ENCODE measurements at regions not wholly inside any gene's neighbourhood (a gene's known extent, or its start where the extent isn't known, plus 50 kb on each side); places are given as distances from the start of the nearest gene placed in this dataset.

GRCh38 chr13:34515201-34515600 is 426.9 kb upstream of the NBEA start:
- DNase-seq (ENCODE audit: low read depth in 2 of 3, low spot score in 2 of 3): no peak

DNA sequence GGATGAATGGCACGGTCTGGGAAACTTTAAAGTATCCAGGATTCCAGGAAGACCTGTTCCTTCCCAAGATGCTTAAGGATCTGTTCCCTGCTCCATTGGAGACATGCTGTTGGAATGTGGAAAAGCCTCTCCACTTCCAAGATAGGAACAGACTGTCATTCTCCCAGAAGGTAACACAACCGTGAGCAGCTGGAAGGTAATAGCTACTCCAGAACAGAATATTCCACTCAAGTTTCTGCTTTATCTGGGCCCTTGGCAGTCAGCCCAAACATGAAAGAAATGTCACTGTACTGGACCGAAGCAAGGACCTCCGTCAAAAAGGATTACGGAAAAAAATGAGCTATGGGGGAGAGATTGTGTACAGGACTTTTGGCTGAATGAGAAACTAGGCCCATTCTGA is 420.9 kb upstream of the NBEA start:
- no peak for DNase-seq (ENCODE audit: low read depth in 2 of 3, low spot score in 2 of 3)

DNA sequence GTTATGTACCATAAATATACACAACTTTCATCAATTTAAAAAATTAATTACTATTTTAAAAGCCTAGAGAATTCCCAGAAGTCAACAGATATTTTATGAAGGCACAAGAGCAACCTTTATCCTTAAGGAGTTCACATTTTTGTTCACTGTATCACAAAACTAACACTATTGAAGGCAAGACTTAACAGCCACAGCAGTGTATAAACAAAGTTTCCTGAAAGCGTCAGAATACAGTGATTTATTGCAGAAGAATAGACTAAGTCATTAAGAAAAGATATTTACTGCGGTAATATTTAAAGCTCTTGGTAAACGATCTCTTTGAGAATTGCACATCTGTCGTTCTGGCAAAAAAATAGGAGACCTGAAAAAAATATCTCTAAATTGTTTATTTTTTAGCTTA is 419.3 kb upstream of the NBEA start:
- no peak for DNase-seq (ENCODE audit: low read depth in 2 of 3, low spot score in 2 of 3)

- DNase-seq (ENCODE audit: low read depth in 2 of 3, low spot score in 2 of 3): no peak
Measured at GRCh38 chr13:34523406-34523805, 418.7 kb upstream of the NBEA start.

- DNase-seq (ENCODE audit: low read depth in 2 of 3, low spot score in 2 of 3): no peak
Measured at GRCh38 chr13:34533941-34534340, 408.1 kb upstream of the NBEA start.

- DNase-seq (ENCODE audit: low read depth in 2 of 3, low spot score in 2 of 3): no peak
Measured at GRCh38 chr13:34542321-34542720, 399.7 kb upstream of the NBEA start.

DNA sequence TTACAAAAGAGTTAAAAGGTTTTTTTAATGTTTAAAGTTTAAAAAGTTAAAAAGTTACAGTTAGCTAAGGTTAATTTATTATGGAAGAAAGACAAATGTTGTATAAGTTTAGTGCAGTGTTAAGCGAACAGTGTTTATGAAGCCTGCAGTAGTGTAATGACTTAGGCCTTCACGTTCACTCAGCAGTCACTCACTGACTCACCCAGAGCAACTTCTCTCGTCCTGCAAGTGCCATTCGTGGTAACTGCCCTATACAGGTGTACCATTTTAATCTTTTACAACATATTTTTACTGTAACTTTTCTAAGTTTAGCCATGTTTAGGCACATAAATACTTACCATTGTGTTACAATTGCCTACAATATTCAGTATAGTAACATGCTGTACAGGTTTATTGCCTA is 398.2 kb upstream of the NBEA start:
- no peak for DNase-seq (ENCODE audit: low read depth in 2 of 3, low spot score in 2 of 3)

DNA sequence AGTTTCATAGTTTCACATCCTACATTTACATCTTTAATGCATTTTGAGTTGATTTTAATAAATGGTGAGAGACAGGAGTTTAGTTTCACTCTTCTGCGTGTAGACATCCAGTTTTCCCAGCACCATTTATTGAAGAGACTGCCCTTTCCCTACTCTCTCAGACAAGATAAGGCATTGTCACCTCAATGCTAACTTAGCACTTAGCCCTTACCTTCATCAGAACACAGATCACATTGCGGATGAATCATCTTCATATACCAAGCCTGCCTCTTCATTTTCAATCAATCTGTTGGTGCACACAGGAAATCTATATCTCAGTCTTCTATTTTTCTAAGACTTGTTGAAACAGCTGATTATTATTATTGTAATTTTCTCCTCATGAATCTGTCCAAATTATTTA is 396.6 kb upstream of the NBEA start:
- DNase-seq (ENCODE audit: low read depth in 2 of 3, low spot score in 2 of 3): no peak

DNA sequence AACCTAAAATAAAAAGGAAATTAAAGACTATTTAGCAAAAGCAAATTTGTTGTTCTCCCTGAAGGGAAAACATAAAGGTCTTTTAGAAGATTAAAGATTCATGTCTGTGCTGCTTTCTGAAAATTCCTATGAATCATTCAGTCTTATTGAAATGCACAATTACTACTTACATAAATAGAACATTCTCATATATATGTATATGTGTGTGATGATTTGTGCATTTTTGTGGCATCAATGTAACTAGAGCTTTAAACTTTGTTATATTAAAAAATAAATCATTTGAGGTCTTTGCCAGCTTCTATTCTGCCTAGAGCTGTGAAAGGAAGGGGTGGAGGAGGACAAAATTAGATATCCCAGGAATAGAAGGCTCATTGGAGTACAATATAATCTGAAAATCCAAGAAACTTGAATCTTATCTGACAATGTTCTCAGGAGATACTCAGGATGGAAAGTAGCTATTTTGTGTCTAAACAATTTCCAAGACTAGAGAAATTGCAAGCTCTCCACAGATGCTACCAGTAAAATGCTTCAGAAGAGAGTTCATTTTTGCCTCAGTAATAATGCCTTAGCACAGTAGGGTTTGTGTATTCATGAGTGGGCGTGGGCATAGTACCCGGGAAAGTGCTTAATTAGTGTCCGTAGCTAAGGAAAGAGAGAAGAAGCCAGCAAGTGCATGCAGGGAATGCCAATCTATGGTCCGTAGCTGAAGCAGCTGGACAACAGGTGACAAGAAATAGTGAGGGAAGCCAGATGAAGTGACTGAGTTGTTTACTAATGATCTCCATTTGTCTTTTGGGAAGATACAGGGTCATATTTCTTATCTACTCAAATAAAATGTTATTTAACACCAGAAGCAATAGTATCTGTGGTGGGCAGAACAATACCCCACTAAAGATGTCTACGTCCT is 395.5 kb upstream of the NBEA start:
- no peak for DNase-seq (ENCODE audit: low read depth in 2 of 3, low spot score in 2 of 3)

- no peak for DNase-seq (ENCODE audit: low read depth in 2 of 3, low spot score in 2 of 3)
Measured at GRCh38 chr13:34547929-34548328, 394.1 kb upstream of the NBEA start.

- DNase-seq (ENCODE audit: low read depth in 2 of 3, low spot score in 2 of 3): no peak
Measured at GRCh38 chr13:34553376-34553775, 388.7 kb upstream of the NBEA start.

DNA sequence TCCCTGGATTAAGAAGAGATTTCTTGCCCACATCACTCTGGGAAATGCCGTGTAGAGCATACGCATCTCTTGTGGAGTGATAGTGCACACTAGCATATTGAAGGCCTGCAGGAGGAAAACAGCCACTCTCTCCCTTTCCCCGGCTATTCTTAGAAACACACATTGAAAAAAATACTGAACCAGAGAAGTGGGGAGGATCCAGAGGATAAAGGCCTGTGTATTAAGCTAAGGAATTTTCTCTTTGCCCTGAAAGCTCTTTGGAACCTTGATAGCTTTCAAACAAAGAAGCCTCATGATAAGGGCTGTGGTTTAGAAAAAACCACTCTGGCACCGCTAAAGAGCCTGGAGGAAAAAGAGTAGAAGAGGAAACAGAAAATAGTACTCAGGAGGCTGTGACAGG is 386.1 kb upstream of the NBEA start:
- no peak for DNase-seq (ENCODE audit: low read depth in 2 of 3, low spot score in 2 of 3)

DNA sequence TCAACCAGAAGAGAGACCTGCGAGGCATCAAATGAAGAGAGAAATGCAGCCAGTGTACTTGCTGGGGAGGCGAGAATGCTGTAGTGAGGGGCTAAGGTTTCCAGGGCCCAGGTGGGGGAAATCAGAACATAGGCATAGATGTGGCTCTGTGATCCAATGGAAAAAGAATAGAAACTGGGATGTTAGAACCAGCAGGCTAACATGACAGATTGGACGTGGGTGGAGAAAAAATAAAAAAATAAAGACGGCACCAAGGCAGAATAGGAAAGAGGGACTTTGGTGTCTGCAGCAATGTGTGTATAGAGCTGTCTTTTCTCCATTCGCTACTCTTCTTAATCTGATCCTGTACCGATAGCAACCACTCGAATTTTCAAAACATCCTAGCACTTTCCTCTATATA is 381.0 kb upstream of the NBEA start:
- DNase-seq (ENCODE audit: low read depth in 2 of 3, low spot score in 2 of 3): no peak

DNA sequence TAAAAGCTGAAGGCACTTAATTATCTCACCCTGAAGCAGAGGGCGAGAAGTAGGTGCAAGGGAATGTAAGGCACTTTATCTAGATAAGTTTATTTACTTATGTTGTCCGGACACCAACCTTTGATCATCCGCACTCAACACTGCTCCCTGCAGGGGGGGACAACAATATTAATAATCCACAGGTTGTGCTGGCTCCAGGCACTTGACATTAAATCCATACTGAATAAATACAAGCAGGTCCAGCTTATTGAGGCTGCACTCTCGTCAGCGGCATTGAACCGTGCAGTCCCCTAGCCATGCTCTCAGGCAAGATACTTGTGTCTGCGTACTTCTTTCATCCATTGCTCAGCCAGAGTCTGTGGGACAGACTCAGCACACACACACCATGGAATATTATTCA is 374.5 kb upstream of the NBEA start:
- no peak for DNase-seq (ENCODE audit: low read depth in 2 of 3, low spot score in 2 of 3)

- DNase-seq (ENCODE audit: low read depth in 2 of 3, low spot score in 2 of 3): no peak
Measured at GRCh38 chr13:34570698-34571353, 371.2 kb upstream of the NBEA start.

DNA sequence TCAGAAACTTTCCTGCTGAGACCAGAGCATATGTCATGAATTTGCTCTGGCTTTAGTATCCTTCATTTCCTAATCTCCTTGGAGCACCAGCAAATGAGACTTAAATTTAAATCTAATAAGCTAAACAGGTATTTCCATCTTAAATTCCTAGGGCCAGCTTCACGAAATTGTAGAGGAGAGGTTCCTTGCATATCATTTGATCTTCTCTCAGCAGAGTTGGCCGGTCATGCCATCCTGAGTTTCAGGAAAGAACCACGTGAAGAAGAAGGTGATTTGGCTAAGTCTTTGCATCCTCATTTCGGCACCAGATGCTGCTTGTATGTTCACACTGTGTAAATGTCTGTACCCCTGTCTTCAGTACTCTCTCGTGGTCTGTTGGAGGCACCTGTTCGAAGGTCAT is 370.4 kb upstream of the NBEA start:
- DNase-seq (ENCODE audit: low read depth in 2 of 3, low spot score in 2 of 3): no peak

GRCh38 chr13:34577051-34577450 is 365.0 kb upstream of the NBEA start:
- no peak for DNase-seq (ENCODE audit: low read depth in 2 of 3, low spot score in 2 of 3)

DNA sequence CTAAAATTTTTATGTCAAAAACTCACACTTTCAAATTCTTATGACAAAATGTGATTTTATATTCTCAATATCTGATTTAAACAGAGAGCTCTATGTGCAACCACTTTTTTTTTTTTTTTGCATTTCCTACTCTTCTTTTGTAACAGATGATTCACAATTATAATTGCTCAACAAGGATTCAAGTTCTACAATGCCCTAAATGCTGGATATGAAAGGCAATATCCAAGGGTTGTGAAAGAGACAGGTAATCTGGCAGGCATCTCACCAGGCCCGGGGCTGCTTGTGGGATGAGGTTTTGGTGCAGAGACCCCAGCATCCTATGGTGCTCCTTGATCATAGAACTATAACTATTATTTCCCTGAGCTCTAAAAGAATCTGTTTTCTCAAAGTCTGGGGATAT is 363.6 kb upstream of the NBEA start:
- DNase-seq (ENCODE audit: low read depth in 2 of 3, low spot score in 2 of 3): no peak

DNA sequence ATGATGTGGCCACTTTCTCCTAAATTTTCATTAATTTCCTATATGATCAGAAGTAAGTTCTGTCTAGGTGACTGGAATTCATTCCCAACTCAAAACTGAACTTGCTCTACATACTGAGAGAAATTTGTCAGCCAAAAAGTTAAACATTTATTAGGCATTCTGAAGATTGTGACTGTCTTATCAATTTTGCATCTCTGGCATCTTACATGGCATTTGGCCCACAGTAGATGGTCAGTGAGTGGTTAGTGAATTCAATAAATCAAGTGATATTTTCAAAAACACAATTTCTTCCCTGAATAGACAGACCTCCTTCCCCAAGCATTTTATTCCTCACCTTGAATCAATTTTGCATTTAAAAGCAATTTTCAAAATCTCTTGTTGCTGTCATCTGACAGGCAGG is 363.2 kb upstream of the NBEA start:
- no peak for DNase-seq (ENCODE audit: low read depth in 2 of 3, low spot score in 2 of 3)

DNA sequence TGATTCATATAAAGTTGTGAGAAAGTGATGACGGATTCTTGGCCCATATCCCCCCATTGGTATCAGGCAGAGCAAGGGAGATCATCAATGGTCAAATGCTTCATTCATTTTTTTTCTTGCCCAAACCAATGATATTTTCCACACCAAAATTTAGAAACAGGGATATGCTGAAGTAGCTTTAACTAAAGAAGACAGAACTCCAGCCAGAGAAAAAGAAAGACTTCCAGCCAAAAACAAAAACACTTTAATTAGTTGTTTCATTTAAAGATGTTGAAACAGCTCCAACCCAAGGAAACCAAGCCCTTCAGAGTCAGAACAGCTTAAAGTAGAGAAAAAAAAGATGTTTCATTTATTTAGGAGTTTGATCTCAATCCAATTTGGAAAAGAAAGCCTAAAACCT is 358.9 kb upstream of the NBEA start:
- no peak for DNase-seq (ENCODE audit: low read depth in 2 of 3, low spot score in 2 of 3)

DNA sequence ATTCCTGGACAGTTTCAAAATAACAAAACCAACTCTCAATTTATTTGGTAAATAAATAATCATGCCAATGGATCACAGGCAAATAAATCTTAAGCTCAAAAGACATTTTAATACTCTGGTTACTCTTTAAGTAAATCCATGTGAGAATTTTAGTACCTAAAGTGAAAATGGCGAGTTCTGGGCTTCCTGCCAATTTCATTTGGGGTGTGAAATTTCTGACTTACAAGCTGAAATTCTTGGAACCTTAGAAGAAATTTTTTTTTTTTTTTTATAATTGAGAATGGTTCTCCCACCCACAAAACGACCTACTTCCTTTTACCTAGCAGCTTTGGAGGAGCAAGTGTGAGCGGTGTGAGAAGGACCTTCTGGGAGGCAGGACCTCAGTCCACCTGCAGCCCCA is 354.5 kb upstream of the NBEA start:
- DNase-seq (ENCODE audit: low read depth in 2 of 3, low spot score in 2 of 3): no peak

- DNase-seq (ENCODE audit: low read depth in 2 of 3, low spot score in 2 of 3): no peak
Measured at GRCh38 chr13:34588362-34588761, 353.7 kb upstream of the NBEA start.

GRCh38 chr13:34589581-34589980 is 352.5 kb upstream of the NBEA start:
- DNase-seq (ENCODE audit: low read depth in 2 of 3, low spot score in 2 of 3): no peak

All from activated CD8-positive, alpha-beta memory T cell treated with anti-CD3 and anti-CD28 coated beads for 48 hours (primary cell).